GM21528 (cell line): ENCODE measurements at regions not wholly inside any gene's neighbourhood (a gene's known extent, or its start where the extent isn't known, plus 50 kb on each side); places are given as distances from the start of the nearest gene placed in this dataset.

Experiments
- ATAC-seq: cut with Tn5 transposase; IDR thresholded peaks from one replicate; pipeline ENCODE4 v1.9.1; 2021; ENCODE audit warnings: mild to moderate bottlenecking, moderate library complexity; ENCODE audit not compliant: unreplicated experiment, low FRiP score

DNA sequence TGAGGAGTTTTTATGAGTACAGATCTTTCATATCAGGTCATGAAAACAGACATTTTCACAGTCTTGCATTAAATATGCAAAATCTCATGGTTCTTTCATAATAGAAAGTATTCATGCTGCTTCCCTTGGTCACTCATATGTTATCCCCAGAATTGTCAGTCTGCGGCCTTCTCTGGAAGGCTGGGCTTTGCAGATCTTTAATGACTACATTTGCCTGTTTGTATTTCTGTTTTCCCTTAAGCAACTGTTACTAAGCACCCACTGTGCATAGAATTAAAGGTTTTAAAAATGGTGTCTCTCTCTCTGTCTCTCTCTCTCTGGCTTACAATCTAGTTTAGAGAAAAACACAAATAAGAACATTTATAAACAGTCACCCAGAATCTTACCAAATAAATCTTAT is 456.3 kb downstream of the RIT2 start:
- ATAC-seq, result no peak

DNA sequence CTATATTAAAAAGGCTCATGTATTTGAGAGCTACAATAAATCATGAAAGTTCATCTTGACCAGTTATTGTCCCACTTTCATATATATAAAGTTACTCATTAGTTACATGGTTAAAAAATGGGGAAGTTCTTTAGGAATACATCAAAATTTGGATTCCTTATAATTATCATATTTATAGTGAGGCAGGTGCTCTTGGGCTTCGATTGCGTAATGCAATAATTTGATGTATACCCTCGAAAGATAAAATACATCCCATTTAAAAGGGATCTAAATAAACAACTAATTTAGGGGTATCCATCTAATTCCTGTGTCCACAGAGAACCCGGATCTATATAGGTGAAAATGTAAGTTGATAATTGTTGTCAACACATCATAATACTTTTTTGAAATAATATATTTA is 444.6 kb downstream of the RIT2 start:
- no peak for ATAC-seq

DNA sequence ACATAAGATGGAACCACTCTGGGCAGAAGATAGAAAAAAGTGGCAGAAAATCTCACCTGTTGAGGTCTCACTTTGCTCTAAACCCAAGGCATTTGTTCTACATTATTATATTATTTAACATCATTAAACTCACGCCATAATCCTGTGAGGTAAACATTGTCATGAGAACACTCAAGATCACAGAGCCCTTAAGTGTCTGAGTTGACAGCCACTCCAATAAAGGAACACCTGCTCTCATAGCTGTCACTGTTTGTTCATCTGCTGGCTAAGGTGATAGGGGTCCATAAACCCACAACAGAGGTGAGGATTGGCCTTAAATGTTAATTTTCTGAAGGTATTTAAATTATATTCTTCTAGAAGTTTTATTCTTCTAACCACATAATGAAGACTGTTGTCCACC is 439.7 kb downstream of the RIT2 start:
- no peak for ATAC-seq

DNA sequence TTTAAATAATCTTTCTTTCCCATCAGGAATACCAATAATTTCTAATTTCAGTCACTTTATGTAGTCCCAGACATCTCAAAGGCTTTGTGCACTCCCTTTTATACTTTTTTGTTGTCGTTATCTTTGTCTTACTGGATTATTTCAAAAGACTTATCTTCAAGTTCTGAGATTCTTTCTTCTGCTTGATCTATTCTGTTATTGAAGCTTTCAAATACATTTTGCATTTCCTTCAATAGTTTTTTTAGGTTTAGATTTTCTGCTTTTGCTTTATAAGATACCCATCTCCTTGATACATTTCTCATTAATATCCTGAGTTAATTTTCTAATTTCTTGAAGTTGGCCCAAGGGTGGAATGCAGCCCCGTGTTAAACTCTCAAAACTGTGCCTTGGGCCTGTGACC is 432.4 kb downstream of the RIT2 start:
- no peak for ATAC-seq

DNA sequence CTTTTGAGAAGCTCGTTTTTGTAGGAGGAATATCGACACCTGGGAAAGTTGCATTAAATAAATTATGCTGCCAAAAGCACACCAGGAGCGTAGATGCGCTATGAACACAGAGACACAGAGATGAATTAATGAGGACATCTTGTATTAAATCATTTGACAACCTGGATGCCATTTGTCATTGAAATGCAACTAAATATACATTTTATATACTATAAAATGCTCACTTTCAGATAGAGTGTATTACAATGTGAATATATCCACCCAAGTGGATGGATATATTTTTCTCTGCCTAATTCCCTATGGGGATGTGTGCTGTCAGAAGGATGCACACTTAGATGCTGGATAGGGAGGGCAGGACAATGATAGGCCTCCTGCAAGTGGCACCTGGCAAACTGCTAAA is 426.2 kb downstream of the RIT2 start:
- no peak for ATAC-seq
